ENCODE measurements at regions not wholly inside any gene's neighbourhood (a gene's known extent, or its start where the extent isn't known, plus 50 kb on each side); places are given as distances from the start of the nearest gene placed in this dataset.

GRCh38 chr10:9437131-9437530 lies 1382.6 kb downstream of the GATA3 start:
- no peak for TF ChIP-seq POLR2A (IDR thresholded peaks at IDR 0.05)
- TF ChIP-seq CTCF (IDR thresholded peaks at IDR 0.05), result no peak
